Vagina (tissue), 2 donors: ENCODE measurements at regions not wholly inside any gene's neighbourhood (a gene's known extent, or its start where the extent isn't known, plus 50 kb on each side); places are given as distances from the start of the nearest gene placed in this dataset.

Experiments used
- CTCF ChIP-seq, 3 experiments: fragments of 450-650 bp in 2 of 3; fragments of 200-600 bp in 1 of 3; sonication (generic) in 1 of 3; IDR thresholded peaks; one replicate each; pipeline ENCODE4 v1.5.1; 2017 to 2019; ENCODE audit warnings: antibody characterized with exemption in 3 of 3, mild to moderate bottlenecking in 2 of 3, moderate library complexity in 2 of 3
- POLR2A ChIP-seq, 2 donors: fragments of 450-650 bp; IDR thresholded peaks; one replicate each; pipeline ENCODE4 v1.6.1; 2017; ENCODE audit warnings: antibody characterized with exemption in 2 of 2, mild to moderate bottlenecking in 2 of 2, moderate library complexity in 2 of 2
- POLR2AphosphoS5 ChIP-seq, 2 donors: sonication (generic); formaldehyde crosslinking; IDR thresholded peaks; one replicate each; pipeline ENCODE4 v1.9.0; 2017; ENCODE audit warnings: antibody characterized with exemption in 2 of 2, mild to moderate bottlenecking in 2 of 2, low read depth in 1 of 2; ENCODE audit not compliant: insufficient read depth in 1 of 2

GRCh38 chr15:87416591-87417257 is 839.8 kb downstream of the NTRK3 start:
- TF ChIP-seq CTCF (IDR thresholded peaks at IDR 0.05) = no peak
- TF ChIP-seq POLR2AphosphoS5 (IDR thresholded peaks at IDR 0.05; ENCODE audit: insufficient read depth in 1 of 2, low read depth in 1 of 2) = no peak
- TF ChIP-seq POLR2A (IDR thresholded peaks at IDR 0.05) = no peak
